HG03095 (cell line): ENCODE measurements at regions not wholly inside any gene's neighbourhood (a gene's known extent, or its start where the extent isn't known, plus 50 kb on each side); places are given as distances from the start of the nearest gene placed in this dataset.
A peak's percentile ranks its signal among the peaks of the same experiment; 100 is the strongest.

ENCODE experiments used
- ATAC-seq: cut with Tn5 transposase; IDR thresholded peaks from one replicate; pipeline ENCODE4 v1.9.1; 2021; ENCODE audit warnings: moderate library complexity; ENCODE audit not compliant: unreplicated experiment

DNA sequence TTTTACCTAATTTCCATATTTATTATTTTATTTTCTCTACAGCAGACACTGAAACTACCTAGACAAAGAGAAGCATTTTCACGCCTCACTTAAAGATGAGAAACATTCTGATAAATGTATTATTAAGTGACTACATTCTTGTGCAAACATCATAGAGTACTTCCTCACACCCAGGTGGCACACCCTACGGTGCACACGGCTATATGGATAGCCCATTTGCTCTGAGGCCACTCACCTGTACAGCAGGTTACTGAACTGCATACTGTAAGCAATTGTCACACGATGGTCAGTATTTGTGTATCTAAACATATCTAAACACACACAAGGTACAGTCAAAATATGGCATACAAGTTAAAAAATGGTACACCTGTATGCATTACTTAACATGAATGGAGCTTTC lies 481.4 kb downstream of the CMPK2 start:
- no peak for ATAC-seq

GRCh38 chr2:6392354-6392753 lies 473.4 kb downstream of the CMPK2 start:
- no peak for ATAC-seq

- ATAC-seq, result no peak
These were observed 472.7 kb downstream of the CMPK2 start for GRCh38 chr2:6392966-6393365.

DNA sequence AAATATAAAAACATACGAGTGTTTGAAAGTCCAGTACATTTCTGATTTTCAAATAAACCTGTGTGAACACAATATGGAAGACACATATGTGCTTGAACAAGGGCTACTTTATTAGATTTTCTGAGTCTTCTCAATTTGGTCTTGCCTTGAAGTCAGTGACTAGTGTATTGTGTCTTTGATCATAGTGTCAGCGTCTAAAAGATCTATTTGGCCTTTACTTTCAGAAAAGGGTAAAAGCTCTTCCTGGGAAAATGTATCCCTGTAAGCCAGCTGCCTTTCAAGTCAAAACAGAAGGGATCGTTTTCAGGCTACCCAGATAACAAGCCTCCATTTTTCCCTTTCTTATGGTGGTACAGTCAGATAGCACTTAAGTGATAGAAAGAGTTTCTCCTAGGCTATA lies 471.9 kb downstream of the CMPK2 start:
- ATAC-seq, result no peak

DNA sequence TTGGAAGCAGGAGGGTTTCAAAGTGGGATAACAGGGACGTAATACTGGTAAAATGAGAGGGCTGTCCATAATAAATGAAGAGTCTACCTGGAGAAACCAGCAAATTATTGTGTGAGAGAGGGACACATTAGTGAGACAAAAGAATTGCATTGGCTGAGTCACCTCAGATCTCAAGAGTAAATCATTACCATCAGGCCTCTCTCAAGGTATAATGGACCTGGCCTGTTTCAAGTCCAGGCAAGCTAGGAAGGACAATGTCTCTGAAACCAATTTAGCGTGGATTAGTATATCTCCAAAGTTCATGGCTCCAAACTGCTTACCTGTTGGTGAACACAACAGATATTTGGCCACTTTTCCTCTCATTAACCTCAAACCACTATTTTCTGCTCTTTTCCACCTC lies 471.4 kb downstream of the CMPK2 start:
- no peak for ATAC-seq

DNA sequence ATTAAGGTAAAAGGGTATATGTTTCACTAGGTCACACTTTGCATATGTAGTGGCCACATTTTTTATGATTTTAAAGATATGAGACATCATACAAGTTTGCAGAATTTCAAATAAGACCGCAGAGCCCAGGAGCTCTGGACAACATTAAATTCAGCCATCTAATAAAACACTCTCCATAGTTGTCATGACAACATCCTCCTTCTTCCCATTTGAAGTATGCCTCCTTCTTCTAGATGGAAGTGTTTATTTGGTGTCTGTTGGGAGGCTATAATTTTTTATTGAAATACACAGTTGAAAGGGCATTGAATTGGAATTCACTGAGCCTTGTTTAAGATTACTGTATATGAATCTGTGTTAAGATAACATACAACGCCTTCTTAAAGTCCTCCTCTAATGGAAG lies 467.3 kb downstream of the CMPK2 start:
- ATAC-seq, result no peak

GRCh38 chr2:6401301-6401700 lies 464.4 kb downstream of the CMPK2 start:
- no peak for ATAC-seq

DNA sequence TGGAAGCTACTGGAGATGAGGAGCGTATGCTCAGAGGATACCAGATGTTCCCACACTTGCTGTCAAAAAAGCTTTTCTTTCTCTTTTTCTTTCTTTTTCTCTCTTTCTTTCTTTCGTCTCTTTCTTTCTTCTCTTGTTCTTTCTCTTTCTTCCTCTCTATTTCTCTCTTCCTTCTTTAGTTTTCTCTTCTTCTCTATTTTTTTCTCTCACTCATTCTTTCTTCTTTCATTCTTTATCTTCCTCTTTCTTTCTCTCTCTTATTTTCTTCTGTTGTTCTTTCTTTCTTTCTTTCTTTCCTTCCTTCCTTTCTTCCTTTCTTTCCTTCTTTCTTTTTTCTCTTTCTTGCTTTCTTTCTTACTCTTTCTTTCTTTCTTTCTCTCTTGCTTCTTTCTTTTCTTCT lies 457.6 kb downstream of the CMPK2 start:
- ATAC-seq, result no peak

DNA sequence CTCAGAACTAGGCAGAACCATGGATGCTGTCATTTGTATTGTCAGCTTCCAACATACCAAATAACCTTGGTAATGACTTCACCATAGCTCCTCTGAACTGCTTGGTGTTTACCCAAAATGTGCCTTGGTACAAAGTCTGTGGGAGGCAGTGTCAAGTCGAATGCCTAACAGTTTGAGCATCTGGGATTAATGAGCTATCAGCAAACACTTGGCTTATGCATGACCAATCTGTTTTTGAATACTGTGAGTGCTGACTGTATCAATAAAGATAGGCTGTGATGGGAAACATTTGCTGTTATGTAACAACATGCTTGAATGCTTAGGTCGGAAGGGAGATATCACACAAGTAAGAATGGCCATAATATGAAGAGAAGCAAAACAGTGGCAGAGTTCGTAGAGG lies 455.4 kb downstream of the CMPK2 start:
- ATAC-seq, result no peak

GRCh38 chr2:6412533-6413091 lies 453.1 kb downstream of the CMPK2 start:
- no peak for ATAC-seq

DNA sequence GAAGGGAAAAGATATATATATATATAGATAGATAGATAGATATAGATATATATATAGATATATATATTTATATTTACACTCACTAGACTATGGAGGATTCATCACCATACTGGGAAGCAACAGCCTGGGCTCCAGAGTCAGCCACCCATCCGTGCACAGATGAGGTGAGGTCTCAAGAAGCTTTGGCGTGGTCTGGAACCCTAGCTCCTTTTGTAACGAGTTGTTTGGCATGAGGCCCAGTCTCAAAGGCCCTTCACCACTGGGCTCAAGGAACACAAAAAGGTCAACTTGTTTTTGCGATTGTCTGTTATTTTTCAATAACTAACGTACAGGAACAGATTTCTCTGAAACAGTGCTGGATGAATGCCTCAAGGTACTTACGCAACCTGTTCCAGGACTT lies 448.7 kb downstream of the CMPK2 start:
- ATAC-seq, result no peak

GRCh38 chr2:6418291-6418690 lies 447.4 kb downstream of the CMPK2 start:
- ATAC-seq, result no peak

DNA sequence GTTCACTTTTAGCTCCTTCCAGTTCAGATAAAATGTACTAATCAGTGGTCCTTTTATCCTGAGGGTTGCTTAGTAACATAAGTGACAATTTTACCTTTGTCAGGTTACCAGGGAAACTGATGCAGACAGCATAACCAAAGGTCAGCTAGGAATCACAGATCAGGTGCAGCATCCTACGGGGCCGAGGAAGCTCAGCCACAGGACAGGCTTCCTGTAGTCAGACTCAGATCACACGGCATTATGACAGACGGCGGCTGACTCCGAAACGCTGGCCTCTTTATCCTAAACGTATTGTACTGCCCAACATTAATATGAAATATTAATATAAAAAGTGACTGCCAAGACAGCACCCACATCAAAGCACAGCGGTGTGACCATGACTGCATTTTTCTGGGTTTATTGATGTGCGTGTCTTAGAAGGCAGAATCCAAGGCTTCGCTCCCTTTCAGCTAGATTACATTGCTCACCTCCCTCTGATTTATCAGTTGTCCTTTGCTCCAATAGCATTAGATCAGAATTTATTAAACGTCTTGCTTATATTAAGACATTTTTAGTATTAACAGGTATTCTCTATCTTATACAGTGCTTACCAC lies 444.5 kb downstream of the CMPK2 start:
- no peak for ATAC-seq

- no peak for ATAC-seq
These were observed 443.8 kb downstream of the CMPK2 start for GRCh38 chr2:6421888-6422287.

- ATAC-seq, result no peak
These were observed 442.6 kb downstream of the CMPK2 start for GRCh38 chr2:6423157-6423556.

- no peak for ATAC-seq
These were observed 441.8 kb downstream of the CMPK2 start for GRCh38 chr2:6423944-6424343.

- ATAC-seq, result no peak
These were observed 440.7 kb downstream of the CMPK2 start for GRCh38 chr2:6425032-6425431.

- ATAC-seq, result no peak
These were observed 436.3 kb downstream of the CMPK2 start for GRCh38 chr2:6429210-6429986.

DNA sequence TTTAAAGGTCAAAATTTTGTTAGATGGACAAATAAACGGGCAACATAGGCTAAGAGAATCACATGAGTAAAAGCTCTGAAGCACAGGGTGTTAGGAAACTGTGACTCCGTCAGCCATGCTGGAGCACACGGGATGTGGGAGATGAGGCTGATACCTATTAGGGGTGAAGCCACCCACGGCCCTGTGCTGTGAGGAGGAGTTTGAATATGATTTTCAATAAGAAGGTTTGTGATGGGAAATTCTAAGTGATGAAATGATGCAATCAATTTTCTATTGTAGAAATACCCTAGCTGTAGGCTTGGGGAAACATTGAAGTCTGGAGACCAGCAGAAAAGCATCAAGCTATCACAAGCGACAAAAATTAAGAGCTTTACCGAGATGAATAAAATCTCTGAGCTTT lies 431.3 kb downstream of the CMPK2 start:
- ATAC-seq, result no peak

DNA sequence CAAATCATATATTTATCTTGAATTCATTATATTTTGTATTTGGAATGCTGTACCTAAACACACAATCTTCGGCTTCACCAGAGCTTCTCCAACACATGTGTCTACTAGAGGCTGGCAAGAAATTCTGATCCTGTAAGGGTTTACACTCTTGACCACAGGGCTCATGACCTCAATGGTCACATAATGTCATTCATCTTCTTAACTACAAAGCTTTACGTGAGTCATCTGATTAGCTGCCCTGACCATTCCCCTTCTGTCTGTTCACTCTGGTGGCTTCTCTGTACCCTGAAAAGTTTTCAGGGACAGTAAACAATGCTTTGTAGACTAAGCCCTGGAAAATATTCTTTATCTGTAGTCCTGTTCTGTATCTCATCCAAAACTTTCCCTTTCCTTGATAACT lies 423.9 kb downstream of the CMPK2 start:
- ATAC-seq, result no peak

- peak; percentile 52 for ATAC-seq
These were observed 423.3 kb downstream of the CMPK2 start for GRCh38 chr2:6442252-6442985.
